ENCODE measurements at regions not wholly inside any gene's neighbourhood (a gene's known extent, or its start where the extent isn't known, plus 50 kb on each side); places are given as distances from the start of the nearest gene placed in this dataset.

- no peak for DNase-seq
Measured at GRCh38 chr2:63786471-63786870, 55.2 kb upstream of the UGP2 start.

DNA sequence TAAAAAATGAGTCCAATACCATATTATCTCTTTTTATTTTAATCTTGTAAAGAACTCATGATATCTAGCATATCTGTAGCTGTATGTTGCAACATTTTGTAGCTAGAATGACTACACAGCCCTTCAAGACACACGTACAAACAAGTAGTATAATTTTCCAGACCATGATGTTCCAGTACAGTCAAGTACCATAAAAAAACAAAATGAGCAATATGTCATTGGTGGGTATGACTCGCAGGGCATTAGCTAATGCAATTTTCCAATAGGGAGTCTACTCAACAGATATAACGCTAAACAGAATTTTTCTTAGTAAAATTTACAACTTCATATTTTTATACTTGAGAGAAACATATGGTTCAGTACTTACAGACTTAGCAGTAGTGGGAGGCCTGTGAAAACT lies 53.6 kb upstream of the UGP2 start:
- no peak for DNase-seq

- no peak for DNase-seq
Measured at GRCh38 chr2:63789338-63790020, 52.2 kb upstream of the UGP2 start.

GRCh38 chr2:63790491-63790890 lies 51.2 kb upstream of the UGP2 start:
- DNase-seq = no peak

DNA sequence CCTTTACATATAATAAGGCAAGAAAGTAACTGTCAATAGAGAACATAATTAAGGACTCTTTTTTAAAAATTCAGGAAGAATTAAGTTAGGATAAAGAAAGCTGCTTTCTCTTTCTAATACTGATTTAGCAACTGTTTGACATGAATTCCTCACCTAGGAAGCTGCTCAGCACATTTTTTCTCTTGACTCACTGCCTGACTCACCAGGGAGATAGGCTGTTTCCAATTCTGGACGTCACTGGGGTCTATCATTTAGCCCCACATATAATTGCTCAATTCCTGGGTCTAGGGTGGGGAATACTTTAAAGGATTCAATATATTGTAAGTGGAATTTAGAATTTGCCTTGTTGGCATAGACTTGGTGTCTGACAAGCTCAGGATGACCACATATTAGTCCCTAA lies 50.8 kb upstream of the UGP2 start:
- DNase-seq = no peak

DNA sequence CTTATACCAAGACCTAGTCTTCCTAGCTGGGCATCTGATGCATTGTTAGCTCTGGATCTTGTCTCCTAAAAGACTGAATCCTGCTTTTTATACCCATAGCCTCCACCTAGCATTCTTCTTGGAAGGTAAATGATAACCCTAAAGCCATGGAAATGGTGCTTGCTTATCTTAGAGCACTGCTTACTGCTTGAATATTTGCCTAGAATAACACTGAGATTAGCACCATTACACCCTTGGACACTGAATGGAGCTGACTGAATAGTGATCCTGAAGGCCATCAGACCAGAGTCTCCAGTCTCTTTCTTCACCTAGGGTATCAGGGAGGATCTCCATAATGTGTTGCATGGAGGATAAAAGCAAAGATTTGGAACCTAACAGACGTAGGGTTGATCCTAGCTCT lies 50.3 kb upstream of the UGP2 start:
- DNase-seq = no peak

All from activated CD4-positive, alpha-beta T cell treated with anti-CD3 and anti-CD28 coated beads, Interleukin-10, Interleukin-2, amounts not matched to agents 100 ng/mL and 50 ng/mL, durations not matched to agents 16 hours and 8 hours (primary cell).